Astrocyte of the cerebellum (primary cell): ENCODE measurements at regions not wholly inside any gene's neighbourhood (a gene's known extent, or its start where the extent isn't known, plus 50 kb on each side); places are given as distances from the start of the nearest gene placed in this dataset.

Source experiments
- DNase-seq: peaks from one replicate; pipeline ENCODE4 v3.0.0-alpha.2; 2011; ENCODE audit warnings: low read depth
- H3K4me3 ChIP-seq: 2 replicates; pipeline ENCODE4 v1.5.1; 2011; ENCODE audit warnings: mild to moderate bottlenecking, low read depth, low read length, moderate library complexity
- CTCF ChIP-seq: IDR thresholded peaks from 2 replicates; pipeline ENCODE4 v1.5.1; 2012; ENCODE audit warnings: low read length, low read depth, moderate library complexity, mild to moderate bottlenecking; ENCODE audit errors: missing control alignments
- in situ Hi-C: cut with HindIII; loops from 2 replicates; pipeline ENCODE4 v1.10.0; 2017; ENCODE audit warnings: low sequenced_read_pairs

GRCh38 chr18:28706397-28706796 is 529.5 kb upstream of the CDH2 start:
- in situ Hi-C loops: no loop called here
- no peak for TF ChIP-seq CTCF
- no peak for DNase-seq
- H3K4me3 ChIP-seq: no peak overlapping the region

GRCh38 chr18:28705482-28705881 is 528.6 kb upstream of the CDH2 start:
- DNase-seq: no peak
- in situ Hi-C loops: no loop called here
- TF ChIP-seq CTCF: no peak
- no peak overlapping the region for H3K4me3 ChIP-seq

DNA sequence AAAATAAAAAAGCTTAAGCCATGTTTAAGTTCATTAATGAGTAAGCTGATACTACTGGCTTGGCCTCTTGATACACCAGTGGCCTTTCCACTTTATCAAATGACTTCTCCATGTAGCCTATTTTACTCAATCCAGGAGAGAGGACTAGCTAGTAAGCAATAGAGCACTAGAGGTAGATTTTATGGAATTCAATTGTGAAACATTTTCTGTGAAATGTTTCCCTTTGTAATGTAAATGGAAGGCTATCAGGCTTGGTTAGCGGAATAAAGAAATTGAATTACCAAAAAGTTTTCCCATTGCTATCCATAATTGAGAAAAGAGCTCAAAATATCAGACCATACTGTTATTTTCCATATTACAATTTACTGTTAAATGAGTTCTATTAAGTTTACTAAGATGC is 515.4 kb upstream of the CDH2 start:
- in situ Hi-C loops: no loop called here
- TF ChIP-seq CTCF: no peak
- no peak for DNase-seq
- H3K4me3 ChIP-seq: no peak overlapping the region

GRCh38 chr18:28691496-28691840 is 514.5 kb upstream of the CDH2 start:
- in situ Hi-C loops: no loop called here
- no peak for DNase-seq
- no peak for TF ChIP-seq CTCF

GRCh38 chr18:28690836-28691495 is 514.0 kb upstream of the CDH2 start:
- TF ChIP-seq CTCF: no peak
- H3K4me3 ChIP-seq: no peak overlapping the region
- in situ Hi-C loops: no loop called here
- DNase-seq: no peak

More at GRCh38 chr18:28691496-28691840, 514.5 kb upstream of the CDH2 start:
- no peak overlapping the region for H3K4me3 ChIP-seq

DNA sequence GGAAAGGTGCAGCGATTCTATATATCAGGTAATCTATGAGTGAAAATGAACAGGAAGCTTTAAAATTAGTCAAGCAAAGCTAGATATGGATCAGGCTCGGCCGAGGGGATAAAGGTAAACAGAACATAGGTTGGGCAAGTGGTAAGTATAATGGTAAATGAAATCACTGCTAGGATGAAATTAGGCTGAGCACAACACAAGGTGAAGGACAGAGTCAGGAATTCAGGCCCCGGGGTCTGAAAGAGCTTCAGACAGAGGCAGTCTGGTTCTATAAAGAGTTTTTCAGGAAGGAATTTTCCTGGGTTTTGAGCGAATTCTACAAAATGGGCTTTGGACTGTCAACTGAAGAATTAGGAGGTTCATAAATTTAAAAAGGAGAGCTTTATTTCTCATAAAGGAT is 513.2 kb upstream of the CDH2 start:
- TF ChIP-seq CTCF: no peak
- DNase-seq: no peak
- no peak overlapping the region for H3K4me3 ChIP-seq
- in situ Hi-C loops: no loop called here

DNA sequence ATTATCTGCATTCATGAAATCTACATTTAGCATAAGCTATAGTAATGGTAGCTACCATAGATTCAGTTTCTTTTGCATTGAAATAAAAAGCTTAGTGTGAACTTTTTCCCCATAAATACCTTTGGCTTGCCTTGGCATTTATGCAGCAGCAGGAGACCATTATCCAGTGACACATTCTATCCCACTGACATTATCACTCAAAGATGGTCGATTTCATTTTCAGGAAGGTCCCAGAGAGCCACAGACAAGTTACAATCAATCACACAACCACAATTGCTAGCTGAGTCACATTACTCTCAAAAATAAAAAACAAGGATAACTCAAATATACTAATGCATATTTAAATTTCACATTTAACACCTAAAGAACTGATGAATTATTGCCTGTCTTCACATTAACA is 512.7 kb upstream of the CDH2 start:
- DNase-seq: no peak
- in situ Hi-C loops: no loop called here
- no peak for TF ChIP-seq CTCF
- no peak overlapping the region for H3K4me3 ChIP-seq
